Esophagus squamous epithelium (tissue), 5 donors: ENCODE measurements at regions not wholly inside any gene's neighbourhood (a gene's known extent, or its start where the extent isn't known, plus 50 kb on each side); places are given as distances from the start of the nearest gene placed in this dataset.

Experiments used
- DNase-seq: peaks from one replicate; lab custom pipeline; 2025; lab: John Stamatoyannopoulos, UW
- H3K27ac ChIP-seq, 4 donors: fragments of 200-600 bp; sonication (generic); one replicate each; pipeline ENCODE4 v1.5.1; 2016 to 2019; ENCODE audit warnings: mild to moderate bottlenecking in 1 of 4
- H3K27me3 ChIP-seq, 4 donors: fragments of 200-600 bp; sonication (generic); 1 replicate in 3 of 4; 2 replicates in 1 of 4; pipeline versions ENCODE4 v1.5.1 to v1.6.0; 2017 to 2021; ENCODE audit warnings: antibody characterized with exemption in 1 of 4
- H3K36me3 ChIP-seq, 3 donors: fragments of 200-600 bp; sonication (generic); one replicate each; pipeline ENCODE4 v1.5.1; 2016 to 2019
- H3K4me1 ChIP-seq, 3 donors: fragments of 200-600 bp; sonication (generic); one replicate each; pipeline ENCODE4 v1.5.1; 2017 to 2019
- H3K4me3 ChIP-seq, 4 donors: fragments of 200-600 bp; sonication (generic); 1 replicate in 3 of 4; 2 replicates in 1 of 4; pipeline ENCODE4 v1.5.1; 2016 to 2019; ENCODE audit warnings: mild to moderate bottlenecking in 2 of 4, moderate library complexity in 1 of 4
- H3K9me3 ChIP-seq, 3 donors: fragments of 200-600 bp; sonication (generic); one replicate each; pipeline ENCODE4 v1.5.1; 2016 to 2019
- CTCF ChIP-seq, 6 experiments: fragments of 450-650 bp in 4 of 6; fragments of 200-600 bp in 2 of 6; sonication (generic) in 2 of 6; IDR thresholded peaks; one replicate each; pipeline ENCODE4 v1.5.1; 2016 to 2019; ENCODE audit warnings: antibody characterized with exemption in 6 of 6, mild to moderate bottlenecking in 4 of 6, moderate library complexity in 4 of 6
- POLR2A ChIP-seq, 4 donors: fragments of 450-650 bp; IDR thresholded peaks; one replicate each; pipeline ENCODE4 v1.6.1; 2017; ENCODE audit warnings: antibody characterized with exemption in 4 of 4, mild to moderate bottlenecking in 4 of 4, moderate library complexity in 3 of 4
- WGBS, 2 donors: methylation state at CpG; one replicate each; pipeline ENCODE4 v1.1.5; 2018; 5-methylcytosine and 5-hydroxymethylcytosine counted together
- intact Hi-C: fragments of 100-400 bp; cut with DNase I; formaldehyde crosslinking; loops from one replicate; pipeline ENCODE4 v1.15.0; 2022
- donor health status: DM: yes; HTN: yes; CAD: no.

GRCh38 chr18:7417727-7418126 lies 149.4 kb upstream of the PTPRM start:
- Histone ChIP-seq H3K4me3 (no peak overlapping the region), H3K4me1 (peaks cover 0 to 18% (median 8%) of the 10 kb centered on the region in 3 donors), H3K27ac (no peak overlapping the region), H3K27me3 (no peaks in the 10 kb centered on the region), H3K36me3 (no peaks in the 10 kb centered on the region), H3K9me3 (no peaks in the 10 kb centered on the region)
- DNase-seq, result no peak
- no peak for TF ChIP-seq CTCF (IDR thresholded peaks at IDR 0.05)
- no peak for TF ChIP-seq POLR2A (IDR thresholded peaks at IDR 0.05)
- WGBS, 2 donors, result 42 to 47% methylated on average over 4 of the region's 4 CpGs
- intact Hi-C loops, result no loop called here

GRCh38 chr18:7429831-7430230 lies 137.3 kb upstream of the PTPRM start:
- Histone ChIP-seq H3K36me3 (no peaks in the 10 kb centered on the region), H3K4me1 (no peaks in the 10 kb centered on the region), H3K4me3 (no peak overlapping the region), H3K27ac (no peak overlapping the region), H3K9me3 (no peaks in the 10 kb centered on the region), H3K27me3 (no peaks in the 10 kb centered on the region)
- TF ChIP-seq CTCF (IDR thresholded peaks at IDR 0.05) (no peak), POLR2A (IDR thresholded peaks at IDR 0.05) (no peak)
- intact Hi-C loops, result no loop called here
- 62 to 90% methylated on average over 2 to 3 of the region's 3 CpGs for WGBS, 2 donors
- no peak for DNase-seq

- 59 to 64% methylated on average over 2 of the region's 2 CpGs for WGBS, 2 donors
- no peak for DNase-seq
- Histone ChIP-seq H3K4me1 (no peaks in the 10 kb centered on the region), H3K27me3 (no peaks in the 10 kb centered on the region), H3K4me3 (no peak overlapping the region), H3K9me3 (no peaks in the 10 kb centered on the region), H3K36me3 (no peaks in the 10 kb centered on the region), H3K27ac (no peak overlapping the region)
- intact Hi-C loops, result no loop called here
- no peak for TF ChIP-seq CTCF (IDR thresholded peaks at IDR 0.05)
- no peak for TF ChIP-seq POLR2A (IDR thresholded peaks at IDR 0.05)
These were observed 130.9 kb upstream of the PTPRM start for GRCh38 chr18:7436166-7436565.

- Histone ChIP-seq H3K9me3 (no peaks in the 10 kb centered on the region), H3K36me3 (no peaks in the 10 kb centered on the region), H3K4me1 (no peaks in the 10 kb centered on the region), H3K27me3 (no peaks in the 10 kb centered on the region), H3K4me3 (no peak overlapping the region), H3K27ac (no peak overlapping the region)
- no peak for TF ChIP-seq CTCF (IDR thresholded peaks at IDR 0.05)
- no peak for TF ChIP-seq POLR2A (IDR thresholded peaks at IDR 0.05)
- 36 to 48% methylated on average over 7 of the region's 7 CpGs for WGBS, 2 donors
- DNase-seq, result no peak
- intact Hi-C loops, result no loop called here
These were observed 129.2 kb upstream of the PTPRM start for GRCh38 chr18:7437870-7438269.

GRCh38 chr18:7438646-7439045 lies 128.5 kb upstream of the PTPRM start:
- TF ChIP-seq CTCF (IDR thresholded peaks at IDR 0.05) (no peak), POLR2A (IDR thresholded peaks at IDR 0.05) (no peak)
- Histone ChIP-seq H3K4me3 (no peak overlapping the region), H3K27ac (no peak overlapping the region), H3K9me3 (no peaks in the 10 kb centered on the region), H3K36me3 (no peaks in the 10 kb centered on the region), H3K27me3 (no peaks in the 10 kb centered on the region), H3K4me1 (no peaks in the 10 kb centered on the region)
- intact Hi-C loops, result no loop called here
- no peak for DNase-seq
- 50 to 54% methylated on average over 2 of the region's 2 CpGs for WGBS, 2 donors
